ENCODE measurements at regions not wholly inside any gene's neighbourhood (a gene's known extent, or its start where the extent isn't known, plus 50 kb on each side); places are given as distances from the start of the nearest gene placed in this dataset.

DNA sequence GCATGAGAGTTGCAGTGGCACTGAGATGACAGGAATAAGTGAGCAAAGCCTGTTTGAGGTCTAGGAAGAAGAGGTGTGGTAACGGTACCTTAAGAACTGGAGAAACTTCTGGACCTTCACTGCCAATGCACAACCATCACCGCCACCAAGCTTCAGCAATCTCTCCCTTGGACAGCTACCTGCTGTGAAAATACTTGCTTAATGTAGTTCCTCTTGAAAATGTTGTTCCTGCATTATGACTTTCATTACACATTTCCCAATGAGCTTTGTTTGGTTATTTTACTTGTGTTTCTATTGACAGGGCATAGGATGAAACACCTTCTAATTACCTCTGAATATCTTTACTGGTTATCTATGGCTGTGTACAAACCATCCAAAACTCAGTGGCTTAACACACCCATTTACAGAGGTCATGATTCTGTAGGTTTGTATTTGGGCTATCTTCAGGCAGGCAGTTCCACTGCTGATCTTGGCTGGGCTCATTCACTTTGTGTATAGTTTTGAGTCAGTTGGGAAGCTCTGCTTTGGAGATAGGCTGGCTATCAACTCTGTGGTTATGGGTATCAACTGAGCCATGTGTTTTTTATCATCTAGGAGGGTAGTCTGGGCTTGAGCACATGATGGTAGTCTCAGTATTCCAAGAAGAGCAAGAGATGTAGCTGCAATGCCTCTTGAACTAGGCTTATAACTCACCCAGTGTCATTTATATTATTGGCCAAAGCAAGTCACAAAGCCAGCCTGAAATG is 149.4 kb downstream of the ELAVL4 start:
- TF ChIP-seq, protein P1, sequence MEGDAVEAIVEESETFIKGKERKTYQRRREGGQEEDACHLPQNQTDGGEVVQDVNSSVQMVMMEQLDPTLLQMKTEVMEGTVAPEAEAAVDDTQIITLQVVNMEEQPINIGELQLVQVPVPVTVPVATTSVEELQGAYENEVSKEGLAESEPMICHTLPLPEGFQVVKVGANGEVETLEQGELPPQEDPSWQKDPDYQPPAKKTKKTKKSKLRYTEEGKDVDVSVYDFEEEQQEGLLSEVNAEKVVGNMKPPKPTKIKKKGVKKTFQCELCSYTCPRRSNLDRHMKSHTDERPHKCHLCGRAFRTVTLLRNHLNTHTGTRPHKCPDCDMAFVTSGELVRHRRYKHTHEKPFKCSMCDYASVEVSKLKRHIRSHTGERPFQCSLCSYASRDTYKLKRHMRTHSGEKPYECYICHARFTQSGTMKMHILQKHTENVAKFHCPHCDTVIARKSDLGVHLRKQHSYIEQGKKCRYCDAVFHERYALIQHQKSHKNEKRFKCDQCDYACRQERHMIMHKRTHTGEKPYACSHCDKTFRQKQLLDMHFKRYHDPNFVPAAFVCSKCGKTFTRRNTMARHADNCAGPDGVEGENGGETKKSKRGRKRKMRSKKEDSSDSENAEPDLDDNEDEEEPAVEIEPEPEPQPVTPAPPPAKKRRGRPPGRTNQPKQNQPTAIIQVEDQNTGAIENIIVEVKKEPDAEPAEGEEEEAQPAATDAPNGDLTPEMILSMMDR (optimal IDR thresholded peaks at IDR 0.05 in 1 of 3, IDR thresholded peaks at IDR 0.05 in 1 of 3, conservative IDR thresholded peaks at IDR 0.05 in 1 of 3; ENCODE audit: extremely low read depth in 1 of 3, insufficient read depth in 2 of 3, low read length in 3 of 3): no peak
- TF ChIP-seq EZH2 (IDR thresholded peaks at IDR 0.05; ENCODE audit: low read length): no peak

All from keratinocyte (primary cell).